ENCODE measurements at regions not wholly inside any gene's neighbourhood (a gene's known extent, or its start where the extent isn't known, plus 50 kb on each side); places are given as distances from the start of the nearest gene placed in this dataset.

DNA sequence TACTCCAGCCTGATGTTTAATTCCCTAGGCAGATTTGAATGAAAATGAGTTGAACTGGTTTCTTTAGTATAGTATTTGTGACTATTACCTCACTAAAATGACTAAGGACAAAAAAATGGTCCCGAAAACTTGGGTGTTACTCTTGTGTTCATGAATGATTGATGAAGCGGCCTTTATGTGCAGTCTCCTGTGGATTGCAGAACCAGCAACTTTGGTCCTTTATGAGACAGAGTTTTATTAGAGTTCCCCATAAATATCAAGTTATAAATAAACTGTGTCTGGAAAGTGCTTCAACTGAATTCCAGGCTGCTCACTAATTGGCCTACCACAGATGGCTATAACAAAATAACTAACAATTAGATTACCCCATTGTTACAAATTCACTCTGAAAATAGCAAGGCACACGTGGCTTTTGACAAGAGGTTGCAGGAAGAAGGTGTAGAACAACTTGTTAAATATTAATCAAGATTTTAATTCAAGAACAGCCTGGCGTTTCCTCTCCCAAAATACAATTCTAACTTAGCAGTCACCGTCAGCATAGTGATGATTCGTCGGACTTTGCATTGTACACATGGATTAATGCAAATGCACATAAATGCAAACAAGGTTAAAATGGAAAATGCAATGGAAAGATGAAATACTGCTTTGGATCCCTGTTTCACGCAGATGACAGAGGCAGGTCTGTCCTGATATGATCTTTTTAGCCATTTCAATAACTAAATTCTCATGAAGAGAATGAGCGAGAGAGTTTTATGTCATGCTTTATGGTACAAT lies 567.3 kb upstream of the ZNF717 start:
- no peak for DNase-seq

DNA sequence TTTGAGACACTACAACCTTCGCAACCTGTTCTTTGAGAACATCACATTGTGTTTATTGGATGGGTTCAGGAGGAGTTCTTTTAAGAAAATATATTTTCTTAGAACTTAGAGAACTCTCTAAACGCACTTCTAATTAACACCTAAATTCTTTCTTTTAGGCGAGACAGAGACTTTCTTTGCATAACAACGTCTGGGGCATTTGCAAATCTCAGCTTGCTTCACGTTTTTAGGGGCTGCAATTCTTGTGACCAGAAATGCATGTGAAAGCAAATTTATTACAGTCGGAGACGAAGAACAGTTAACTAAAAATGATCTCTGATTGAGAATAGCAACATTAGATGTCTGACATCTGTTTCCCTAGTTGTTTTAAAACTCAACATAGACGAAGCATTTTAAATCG lies 568.3 kb upstream of the ZNF717 start:
- no peak for DNase-seq

DNA sequence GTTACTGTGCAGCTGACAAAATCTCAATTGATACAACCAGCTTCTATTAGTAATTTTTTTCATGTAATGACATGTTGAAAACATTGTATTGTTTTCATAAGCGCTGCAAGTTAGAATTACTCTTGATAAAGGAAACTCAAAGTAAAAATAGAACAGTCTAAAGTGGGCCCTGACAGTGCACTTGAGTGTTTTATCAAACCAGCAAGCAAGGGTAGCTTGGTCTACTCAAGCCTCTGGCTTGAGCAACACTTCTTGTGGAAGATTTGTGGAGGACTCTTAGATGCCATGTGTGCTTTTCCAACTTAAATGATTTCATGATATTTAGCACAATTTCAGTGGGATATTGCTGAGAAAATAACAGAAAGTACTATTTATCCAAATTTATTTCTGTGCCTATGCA lies 575.7 kb upstream of the ZNF717 start:
- no peak for DNase-seq

DNA sequence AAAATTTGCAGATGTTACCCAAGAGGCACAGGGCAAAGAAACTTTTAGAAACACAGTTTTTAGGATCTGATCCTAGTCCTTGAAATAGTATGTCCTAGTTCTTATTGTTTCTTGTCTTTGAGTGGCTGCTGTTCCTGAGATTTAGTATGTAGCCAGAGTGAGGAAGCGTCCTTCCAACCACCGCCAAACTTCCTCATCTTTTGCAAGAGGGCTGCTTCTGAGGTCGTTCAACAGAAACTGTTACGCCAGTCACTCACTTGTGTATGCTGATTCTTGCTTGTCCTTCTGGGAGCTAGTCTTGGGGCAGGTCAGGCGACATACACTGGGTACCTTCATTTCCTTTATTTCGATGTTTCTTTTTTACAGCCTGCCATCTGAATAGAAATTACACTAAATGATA lies 577.3 kb upstream of the ZNF717 start:
- peak; percentile 8 for DNase-seq

DNA sequence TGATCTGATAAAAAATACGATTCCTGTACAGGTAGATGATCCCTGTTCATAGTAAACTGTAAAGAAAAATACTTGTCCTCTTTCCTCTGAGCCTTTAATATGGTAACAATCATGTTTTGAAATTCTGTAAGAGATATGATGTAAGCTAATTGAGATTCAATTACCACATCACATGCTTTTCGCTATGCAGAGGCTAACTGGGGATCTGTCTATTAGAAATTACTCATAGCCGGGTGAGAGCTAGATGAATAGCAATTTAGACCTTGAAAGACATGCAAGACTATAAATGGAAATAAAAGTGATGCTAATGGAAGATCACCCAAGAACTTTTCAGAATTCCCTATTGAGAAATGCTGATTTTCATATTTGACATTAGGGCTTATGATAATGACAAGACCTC lies 579.9 kb upstream of the ZNF717 start:
- DNase-seq, result no peak

DNA sequence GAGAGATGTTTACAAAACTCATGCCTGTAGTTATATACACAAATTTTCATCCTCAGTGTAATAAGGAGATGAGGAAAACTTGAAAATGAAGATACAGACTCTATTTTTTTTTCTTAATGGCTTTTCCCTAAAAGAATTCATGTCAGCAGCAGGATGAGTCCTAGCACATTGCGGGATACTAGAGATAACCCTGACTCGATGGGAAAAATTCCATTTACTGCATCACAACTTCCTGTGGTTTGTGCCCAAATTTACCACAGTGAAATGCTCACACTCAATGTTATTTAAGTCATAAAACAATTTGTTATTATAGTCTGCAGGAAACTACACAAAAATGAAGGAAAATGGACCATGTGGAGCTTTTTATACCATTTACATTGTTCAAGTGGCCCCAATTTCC lies 581.9 kb upstream of the ZNF717 start:
- no peak for DNase-seq

DNA sequence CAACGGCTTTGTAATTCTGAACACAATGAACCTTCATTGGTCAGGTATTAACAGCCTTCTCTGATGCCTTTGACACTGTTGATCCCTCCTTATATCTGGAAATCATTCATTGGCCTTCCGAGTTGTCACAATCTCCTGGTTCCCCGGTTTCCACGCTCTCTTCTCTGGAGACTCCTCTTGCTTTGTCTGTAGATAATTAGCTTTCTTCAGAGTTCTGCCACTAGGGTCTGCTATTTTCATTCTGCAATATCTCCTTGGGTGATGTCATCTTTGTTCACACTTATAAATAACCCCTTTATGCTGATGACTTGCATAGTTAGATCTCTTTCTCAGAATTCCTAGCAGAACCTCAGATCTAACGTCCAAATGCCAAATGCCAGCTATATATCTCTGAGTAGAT lies 583.8 kb upstream of the ZNF717 start:
- DNase-seq, result no peak

DNA sequence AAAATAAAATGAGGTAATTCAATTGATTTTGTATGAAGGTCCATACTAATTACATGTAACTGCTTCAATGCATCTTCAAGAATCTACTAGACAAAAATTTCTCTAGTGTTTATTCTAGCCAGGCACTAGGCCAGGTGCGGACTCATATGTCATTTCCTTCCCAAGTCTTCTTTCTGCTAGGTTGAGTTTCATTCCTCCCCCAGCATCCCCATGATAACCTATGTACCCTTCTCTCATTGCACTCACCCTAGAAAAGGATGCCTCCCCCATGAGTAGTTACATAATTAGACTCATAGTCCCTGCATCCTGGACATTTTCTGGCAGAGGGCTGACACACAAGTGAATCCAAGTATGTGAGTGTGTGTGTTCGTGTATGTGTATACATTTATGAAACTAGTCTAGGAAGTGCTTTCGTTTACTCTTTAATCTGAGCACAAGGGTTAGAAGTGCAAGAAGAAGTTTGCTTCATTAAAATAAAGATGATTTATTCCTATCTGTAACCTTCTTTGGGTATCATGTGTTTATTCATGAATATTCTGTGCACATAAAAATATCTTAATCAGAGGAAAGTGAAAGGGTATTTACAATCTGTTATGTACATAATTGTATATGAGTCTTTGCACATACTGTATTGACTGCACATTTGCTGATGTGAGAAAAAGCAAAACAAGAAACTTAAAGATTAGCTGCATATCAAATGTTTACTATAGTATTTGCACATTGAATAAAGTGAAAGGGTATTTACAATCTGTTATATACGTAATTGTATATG lies 585.6 kb upstream of the ZNF717 start:
- no peak for DNase-seq

DNA sequence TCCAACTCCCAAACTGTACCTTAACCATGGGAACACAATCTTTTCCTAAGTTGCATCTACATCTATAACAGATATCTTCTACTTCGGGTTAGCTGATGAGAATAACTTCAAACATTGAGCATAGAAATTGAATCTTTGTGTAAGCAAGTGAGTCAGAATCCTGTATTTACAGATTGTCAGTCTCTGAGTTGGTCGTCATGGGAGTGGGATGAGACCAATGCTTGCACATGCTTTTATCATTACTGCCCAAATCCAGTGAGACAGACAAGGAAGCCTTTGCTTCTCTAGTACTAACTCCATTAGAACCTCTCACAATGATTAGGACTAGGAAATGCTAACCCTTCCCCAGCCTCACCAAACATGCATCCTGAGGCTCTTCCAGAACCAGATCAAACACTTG lies 587.1 kb upstream of the ZNF717 start:
- DNase-seq, result no peak

DNA sequence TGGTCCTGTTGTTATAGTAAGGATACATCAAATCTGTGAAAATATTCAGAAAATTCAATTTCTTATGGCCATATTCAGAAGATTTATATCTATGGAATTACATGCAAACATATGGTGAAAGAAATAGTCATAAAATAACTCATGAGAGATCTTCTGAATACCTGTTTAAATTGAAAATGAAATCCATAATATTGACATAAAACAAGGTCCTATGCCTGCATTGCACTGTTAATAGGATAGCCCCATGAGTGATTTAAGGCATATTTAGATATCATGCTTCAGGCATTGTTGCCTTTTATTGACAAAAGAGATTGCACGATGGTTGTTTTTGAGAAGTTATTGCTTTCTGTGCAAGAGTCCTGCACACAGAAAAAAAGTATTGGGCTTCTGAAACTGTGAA lies 591.7 kb upstream of the ZNF717 start:
- DNase-seq, result no peak

DNA sequence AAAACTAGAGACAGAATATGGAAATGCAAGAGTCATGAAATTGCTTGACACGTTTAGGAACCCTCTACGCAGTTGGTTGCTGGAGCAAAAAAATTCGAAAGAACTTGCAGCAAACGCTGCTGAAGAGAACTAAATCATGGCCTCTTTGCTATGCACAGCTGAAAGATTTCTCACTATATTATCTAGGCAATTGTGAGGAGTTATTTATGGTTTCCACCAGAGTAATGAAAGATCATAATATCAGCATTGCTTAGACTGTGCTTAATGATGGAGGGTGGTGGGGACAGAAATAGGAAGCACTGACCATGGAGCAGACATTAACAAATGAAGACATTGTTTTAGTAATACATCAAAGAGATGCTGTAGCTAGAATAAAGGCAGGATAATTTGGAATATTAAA lies 593.4 kb upstream of the ZNF717 start:
- no peak for DNase-seq

DNA sequence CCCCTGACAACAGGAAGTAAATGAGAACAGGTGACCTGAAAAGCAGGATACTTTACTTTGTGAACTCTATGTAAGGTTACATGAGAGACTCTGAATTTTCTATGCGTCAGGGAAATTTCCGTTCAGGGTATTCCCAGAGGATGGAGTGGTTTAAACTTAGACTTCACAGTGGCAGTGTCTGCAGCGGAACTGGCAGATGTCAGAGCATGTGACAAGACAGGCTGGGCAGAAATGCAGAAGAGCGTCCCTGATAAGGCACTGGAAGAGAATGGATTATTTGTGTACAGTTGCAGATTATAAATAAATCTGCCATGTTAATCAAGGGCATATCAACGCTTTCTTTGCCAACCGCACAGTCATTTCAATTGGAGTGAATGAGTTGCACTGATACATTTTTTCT lies 598.4 kb upstream of the ZNF717 start:
- DNase-seq, result no peak

DNA sequence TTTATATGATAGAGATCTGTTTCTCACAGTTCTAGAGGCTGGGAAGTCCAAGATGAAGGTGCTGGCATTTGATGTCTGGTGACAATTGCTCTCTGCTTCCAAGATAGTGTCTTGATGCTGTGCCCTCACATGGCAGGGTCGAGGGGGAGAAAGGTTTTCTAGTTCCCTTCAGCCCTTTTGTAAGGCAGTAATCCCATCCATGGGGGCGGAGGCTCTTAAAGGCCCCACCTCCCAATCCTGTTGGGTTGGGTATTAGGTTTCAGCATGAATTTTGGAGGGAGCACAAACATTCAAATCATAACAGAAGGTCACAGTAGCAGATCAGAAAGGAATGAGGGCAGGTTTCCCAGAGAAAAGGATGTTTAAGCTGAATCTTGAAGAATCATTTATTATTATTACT lies 601.7 kb upstream of the ZNF717 start:
- DNase-seq, result no peak

DNA sequence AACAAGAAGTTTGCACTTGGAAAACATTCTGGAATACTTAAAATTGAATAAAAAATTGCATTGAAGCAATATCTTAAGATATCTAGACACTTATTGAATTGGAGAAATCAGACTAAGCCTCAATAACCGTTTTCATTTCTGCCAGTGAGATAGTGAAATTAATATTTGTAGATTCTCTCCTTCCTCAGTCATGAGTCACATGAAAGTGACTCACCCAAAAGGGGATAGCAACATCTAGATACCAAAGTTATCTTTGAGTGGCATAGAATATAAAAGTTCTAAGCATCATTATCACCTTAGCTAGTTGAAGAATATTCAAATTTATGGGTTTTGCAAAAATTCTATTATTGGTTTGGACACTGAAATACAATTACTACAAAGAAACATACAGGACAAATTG lies 614.8 kb upstream of the ZNF717 start:
- DNase-seq, result no peak

DNA sequence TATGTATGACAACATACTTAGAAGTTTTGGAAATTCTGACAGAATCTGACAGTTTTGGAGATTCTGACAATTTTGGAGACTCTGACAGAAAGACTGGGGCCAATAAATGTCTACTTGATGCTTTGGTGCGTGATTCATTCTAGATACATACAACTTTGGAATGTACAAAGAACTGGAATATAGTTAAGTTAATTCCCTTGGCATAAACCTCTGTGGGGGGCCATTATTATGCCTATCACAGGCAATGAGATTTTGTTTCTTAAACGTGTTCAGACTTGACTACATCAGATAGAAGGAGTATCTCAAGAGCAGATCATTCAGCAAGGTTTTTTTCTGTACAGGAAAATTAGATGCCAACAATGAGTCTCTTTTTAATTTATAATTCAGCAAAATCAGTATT lies 617.6 kb upstream of the ZNF717 start:
- no peak for DNase-seq

DNA sequence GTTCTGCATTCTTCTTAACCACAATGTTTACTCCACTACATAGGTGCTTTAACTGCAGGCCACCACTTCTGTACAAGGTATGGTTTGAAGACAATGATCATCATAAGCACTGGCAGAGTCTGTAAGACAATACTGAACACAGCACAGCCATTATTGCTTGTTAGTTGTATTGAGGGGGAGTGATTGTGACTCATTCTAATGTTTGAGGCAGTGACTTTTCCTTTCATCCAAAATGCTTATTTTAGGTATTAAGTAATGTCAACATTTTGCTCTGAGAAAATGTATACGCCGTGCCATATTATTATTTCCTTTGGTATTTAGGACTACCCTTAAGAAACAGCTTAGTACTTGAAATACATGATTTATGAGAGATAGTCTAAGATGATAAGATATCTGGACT lies 618.2 kb upstream of the ZNF717 start:
- no peak for DNase-seq

DNA sequence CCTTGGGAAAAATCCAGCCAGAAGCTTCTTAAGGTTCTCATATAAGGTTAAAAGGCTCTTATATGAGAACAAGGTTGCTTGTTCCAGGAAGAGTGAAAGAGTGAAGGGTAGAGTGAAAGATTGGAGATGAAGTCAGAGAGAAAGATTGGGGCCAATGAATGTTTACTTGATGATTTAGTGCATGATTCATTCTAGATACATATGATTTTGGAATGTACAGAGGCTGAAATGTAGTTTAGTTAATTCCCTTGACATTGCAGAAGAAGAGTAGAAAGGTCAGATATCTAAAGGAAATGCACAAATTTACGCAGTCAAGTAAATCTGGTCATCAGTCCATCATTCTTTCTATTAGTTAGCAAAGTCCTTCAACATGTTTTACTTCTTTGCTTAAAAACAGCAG lies 619.8 kb upstream of the ZNF717 start:
- no peak for DNase-seq

DNA sequence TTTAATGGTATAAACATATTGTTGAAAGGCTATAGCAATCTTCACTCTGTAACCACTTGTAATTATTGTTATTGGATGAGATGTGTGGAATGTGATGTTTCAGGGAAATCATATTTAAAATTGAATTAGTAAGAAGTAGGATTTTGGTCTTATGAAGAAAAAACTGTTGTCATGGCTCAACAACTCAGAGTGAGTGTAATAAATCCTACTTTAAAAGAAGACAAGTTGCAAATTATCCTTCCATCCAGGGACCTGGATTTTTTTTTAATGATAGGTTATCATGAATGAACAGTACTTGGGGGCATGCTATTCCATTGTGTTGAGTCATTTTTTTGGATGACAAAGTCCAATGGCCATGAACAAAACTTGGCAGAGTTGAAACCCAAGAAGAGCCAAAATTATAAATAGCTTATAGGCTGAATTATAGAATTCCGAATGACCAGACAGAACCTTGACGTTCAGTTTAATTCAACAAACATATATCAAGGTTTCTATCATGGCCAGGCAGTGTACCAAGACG lies 625.5 kb upstream of the ZNF717 start:
- DNase-seq, result no peak

DNA sequence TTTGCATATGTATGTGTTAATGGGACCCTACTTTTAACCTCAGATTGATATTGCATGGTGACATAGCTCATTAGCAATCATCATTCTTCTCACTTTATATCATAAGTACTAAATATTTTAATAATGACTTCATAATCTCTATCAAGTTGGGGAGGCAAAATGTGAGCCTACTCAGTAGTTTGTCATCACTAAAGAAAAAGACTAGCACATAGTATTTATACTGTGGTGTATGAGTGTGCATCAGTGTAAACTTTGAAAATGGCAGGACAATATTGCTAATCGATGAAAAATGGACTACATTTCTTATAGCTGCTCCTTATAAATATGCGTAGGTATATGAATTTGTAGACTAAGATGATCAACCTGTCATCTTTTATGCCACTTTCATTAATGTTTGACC lies 624.5 kb upstream of the ROBO2 start:
- no peak for DNase-seq

DNA sequence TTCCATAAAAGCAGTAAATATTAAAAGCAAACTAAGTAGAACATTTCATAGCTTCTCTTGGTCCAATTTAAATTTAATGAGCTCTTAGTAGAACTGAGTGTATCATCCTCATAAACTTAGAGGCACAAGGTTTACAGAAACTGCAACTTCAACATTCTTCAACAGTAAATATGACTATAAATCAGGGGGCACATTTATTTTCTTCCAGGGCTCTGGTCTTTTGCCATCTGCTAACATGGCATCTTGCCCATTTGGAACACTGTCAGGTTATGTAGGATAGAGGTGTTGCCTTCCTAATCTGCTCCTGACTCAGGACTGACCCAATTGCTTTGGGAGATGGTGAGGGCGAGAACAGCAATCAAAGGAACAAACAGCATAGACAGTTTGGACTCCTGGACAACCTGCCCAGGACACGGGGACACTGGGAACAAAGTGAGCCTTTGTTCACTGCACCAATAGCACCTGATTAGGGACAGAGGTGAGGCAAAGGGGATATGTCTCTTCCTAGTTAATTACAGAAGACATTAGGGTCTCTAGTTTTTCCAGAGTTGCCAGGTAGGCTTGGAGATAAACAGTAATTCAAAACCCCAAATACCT lies 610.2 kb upstream of the ROBO2 start:
- DNase-seq, result no peak

DNA sequence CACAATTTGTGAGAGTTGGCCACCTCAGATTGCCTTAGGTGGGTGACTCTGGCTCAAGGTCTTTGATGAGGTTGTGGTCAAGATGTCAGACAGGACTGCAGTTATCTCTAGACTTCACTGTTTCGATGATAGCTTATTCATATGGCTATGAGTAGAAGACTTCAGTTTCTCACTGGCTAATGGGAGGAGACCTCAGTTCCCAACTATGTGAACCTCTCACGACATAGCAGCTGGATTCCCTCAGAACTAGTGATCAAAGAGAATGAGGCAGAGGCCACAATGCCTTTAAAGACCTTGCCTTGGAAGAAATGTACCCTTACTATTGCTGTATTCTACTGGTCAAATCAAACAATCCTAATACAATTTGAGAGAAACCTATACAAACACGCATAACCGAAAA lies 607.5 kb upstream of the ROBO2 start:
- no peak for DNase-seq

DNA sequence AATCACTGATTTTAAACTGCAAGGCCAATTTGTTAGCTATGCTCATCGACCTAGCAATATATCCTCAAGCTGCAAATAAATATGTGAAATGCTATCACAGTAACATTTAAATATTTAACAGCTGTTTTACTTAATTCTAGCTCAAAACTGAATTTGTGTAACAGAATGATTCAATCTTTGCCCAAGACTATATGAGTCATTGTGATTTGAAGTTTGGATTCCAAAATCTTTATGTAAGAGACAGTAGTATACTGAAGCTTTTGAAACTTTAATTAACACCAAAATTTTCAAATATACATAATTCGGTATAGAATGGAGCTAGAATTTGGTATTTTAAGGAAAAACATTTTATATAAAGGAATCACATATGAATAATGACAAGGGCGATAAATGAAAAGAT lies 603.0 kb upstream of the ROBO2 start:
- DNase-seq, result no peak

DNA sequence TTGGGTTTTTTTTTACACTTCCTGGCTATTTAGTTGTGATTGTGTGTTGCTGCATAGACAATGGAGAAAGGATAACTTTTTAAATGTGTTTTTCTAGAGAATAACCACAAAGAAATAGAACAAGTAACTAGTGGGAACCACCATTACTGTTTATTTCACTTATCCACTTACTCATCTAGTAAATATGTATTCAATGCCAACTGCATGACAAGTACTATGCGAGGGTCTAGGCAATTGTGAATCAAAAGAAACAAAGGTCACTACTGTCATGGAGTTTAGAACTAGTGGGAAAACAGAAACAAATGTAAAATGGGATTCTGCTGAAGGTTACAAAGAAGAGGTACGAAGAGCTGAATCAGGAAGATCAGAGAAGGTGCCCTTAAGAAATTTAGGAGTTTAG lies 600.9 kb upstream of the ROBO2 start:
- DNase-seq, result no peak

DNA sequence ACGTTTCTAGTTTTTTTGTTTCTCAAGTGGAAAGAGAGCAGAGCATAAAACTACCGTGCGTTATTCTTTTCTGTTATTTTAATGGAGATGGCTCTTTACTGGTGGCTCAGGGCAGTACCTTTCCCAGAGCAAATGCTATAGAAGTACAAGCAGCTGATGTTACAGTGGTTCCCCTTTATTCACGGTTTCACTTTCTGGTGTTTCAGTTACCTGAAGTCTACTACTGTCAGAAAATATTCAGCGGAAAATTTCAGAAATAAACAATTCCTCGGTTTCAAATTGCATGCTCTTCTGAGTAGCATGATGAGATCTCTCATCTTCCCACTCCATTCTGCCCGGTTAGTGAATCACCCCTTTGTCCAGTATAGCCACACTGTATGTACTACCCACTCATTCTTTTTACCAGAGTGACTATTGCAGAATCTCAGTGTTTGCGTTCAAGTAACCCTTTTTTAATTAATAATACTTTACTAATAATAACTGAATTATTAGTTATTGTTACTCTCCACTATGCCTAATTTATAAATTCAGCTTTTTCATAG lies 597.5 kb upstream of the ROBO2 start:
- DNase-seq, result no peak

Measured in inflammatory macrophage treated with lipopolysaccharide for 4 hours (primary cell).